Left hindlimb (tissue), 1 donor: ENCODE measurements at regions not wholly inside any gene's neighbourhood (a gene's known extent, or its start where the extent isn't known, plus 50 kb on each side); places are given as distances from the start of the nearest gene placed in this dataset.
"Not testable (repeated sequence)": the region's sequence is repeated elsewhere in the genome, so short reads cannot be mapped to it uniquely, and the experiment has no call there.

Source experiments
- DNase-seq: peaks from one replicate; pipeline ENCODE4 v3.0.0-alpha.2; 2018

- DNase-seq = no peak
Observed at GRCh38 chr1:81738875-81739274, 61.9 kb upstream of the ADGRL2 start.

GRCh38 chr1:81733480-81733879, 67.3 kb upstream of the ADGRL2 start:
- no peak for DNase-seq

DNA sequence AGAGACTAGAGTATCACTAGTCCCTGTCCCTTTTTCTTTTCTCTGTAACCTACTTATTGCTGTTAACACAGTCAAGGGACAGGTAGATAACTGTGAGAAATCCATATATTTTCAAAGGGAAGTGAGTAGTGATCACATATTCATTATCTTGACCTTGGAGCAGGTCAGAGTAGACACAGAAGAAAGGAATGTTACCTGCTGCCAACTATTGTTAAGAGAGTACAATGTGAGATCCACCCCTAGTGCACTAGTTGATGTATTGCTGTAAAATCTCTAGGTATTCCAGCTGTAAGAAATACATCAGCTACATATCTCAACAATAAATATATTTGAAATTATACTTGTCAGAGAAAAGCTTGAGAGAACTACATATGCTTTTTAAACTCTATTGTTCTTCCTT, 68.7 kb upstream of the ADGRL2 start:
- DNase-seq = no peak

DNA sequence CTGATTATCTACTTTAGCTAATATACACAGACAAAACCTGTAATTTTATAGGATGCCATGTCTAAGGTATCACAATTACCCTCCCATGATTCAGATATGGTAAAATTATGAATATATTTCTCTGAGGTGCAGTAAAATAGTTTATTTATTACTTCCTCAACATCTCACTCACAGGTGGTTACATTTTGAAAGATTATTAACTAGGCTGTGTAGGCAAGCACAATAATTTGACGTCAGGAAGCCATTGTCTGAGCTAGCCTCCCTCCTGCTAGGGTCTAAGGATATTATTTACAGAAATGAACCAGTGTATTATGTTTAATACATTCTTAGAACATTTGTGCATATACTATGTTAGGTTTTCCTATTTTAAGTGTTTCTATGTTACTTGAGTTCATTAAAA, 69.9 kb upstream of the ADGRL2 start:
- DNase-seq = no peak

- DNase-seq = not testable (repeated sequence)
Observed at GRCh38 chr1:81730299-81730698, 70.4 kb upstream of the ADGRL2 start.

GRCh38 chr1:81729818-81730217, 70.9 kb upstream of the ADGRL2 start:
- no peak for DNase-seq

- no peak for DNase-seq
Observed at GRCh38 chr1:81729239-81729638, 71.5 kb upstream of the ADGRL2 start.

- no peak for DNase-seq
Observed at GRCh38 chr1:81725823-81726222, 74.9 kb upstream of the ADGRL2 start.

DNA sequence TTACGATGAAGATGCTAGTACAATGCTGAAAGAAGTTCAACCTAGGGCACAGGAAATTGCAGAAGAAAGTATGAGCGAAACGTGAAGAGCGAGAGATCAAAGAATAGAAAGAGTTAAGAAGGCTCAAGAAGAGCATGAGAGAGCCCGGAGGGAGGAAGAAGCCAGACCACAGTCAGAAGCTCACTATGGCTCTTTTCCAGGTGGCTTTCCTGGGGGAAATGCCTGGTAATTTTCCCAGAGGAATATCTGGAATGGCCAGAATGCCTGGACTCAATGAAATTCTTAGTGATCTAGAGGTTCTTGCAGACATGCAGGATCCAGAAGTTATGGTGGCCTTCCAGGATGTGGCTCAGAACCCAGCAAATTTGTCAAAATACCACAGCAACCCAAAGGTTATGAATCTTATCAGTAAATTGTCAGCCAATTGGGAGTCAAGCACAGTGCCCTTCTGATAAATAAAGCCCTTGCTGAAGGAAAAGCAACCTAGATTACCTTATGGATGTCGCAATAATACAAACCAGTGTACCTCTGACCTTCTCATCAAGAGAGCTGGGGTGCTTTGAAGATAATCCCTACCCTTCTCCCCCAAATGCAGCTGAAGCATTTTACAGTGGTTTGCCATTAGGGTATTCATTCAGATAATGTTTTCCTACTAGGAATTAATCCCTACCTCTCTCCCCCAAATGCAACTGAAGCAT, 78.0 kb upstream of the ADGRL2 start:
- DNase-seq = not testable (repeated sequence)

- DNase-seq = not testable (repeated sequence)
Observed at GRCh38 chr1:81720256-81720655, 80.5 kb upstream of the ADGRL2 start.

DNA sequence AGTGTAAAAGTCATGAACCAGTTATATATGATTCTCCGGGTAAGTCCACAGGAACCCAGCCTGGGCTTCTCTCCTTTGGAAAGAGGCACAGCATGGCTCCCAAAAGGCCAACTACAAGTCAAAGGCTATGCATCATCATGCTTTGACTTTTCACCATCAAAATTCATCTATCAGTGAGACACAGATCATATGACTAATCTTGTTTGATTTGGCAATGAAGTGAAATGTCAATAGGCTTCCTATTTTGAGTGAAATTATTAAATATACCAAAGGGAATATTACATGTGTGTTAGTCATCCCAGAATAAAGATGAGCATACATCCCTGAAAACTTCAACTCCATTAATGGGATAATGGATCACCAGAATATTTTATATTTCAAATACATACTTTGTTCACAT, 83.5 kb upstream of the ADGRL2 start:
- DNase-seq = no peak

- no peak for DNase-seq
Observed at GRCh38 chr1:81715391-81715790, 85.3 kb upstream of the ADGRL2 start.

GRCh38 chr1:81714636-81715035, 86.1 kb upstream of the ADGRL2 start:
- no peak for DNase-seq

DNA sequence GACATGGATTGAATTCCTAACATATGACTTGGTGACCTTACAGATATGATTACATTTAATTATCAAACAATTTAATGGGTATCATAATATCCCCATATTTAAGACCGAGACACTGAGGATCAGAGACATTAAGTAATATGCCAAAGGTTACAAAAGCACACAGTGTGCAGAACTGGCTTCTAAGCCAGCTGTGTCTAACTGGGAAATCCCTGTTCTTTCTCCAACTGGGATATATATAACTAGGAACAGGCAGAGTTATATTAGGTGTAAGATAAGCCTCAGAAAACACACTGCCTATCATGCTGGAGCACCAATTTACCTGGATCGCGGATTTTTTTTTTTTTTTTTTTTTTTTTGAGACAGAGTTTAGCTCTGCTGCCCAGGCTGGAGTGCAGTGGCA, 88.3 kb upstream of the ADGRL2 start:
- no peak for DNase-seq

- no peak for DNase-seq
Observed at GRCh38 chr1:81710857-81711256, 89.9 kb upstream of the ADGRL2 start.

GRCh38 chr1:81708250-81708649, 92.5 kb upstream of the ADGRL2 start:
- no peak for DNase-seq

DNA sequence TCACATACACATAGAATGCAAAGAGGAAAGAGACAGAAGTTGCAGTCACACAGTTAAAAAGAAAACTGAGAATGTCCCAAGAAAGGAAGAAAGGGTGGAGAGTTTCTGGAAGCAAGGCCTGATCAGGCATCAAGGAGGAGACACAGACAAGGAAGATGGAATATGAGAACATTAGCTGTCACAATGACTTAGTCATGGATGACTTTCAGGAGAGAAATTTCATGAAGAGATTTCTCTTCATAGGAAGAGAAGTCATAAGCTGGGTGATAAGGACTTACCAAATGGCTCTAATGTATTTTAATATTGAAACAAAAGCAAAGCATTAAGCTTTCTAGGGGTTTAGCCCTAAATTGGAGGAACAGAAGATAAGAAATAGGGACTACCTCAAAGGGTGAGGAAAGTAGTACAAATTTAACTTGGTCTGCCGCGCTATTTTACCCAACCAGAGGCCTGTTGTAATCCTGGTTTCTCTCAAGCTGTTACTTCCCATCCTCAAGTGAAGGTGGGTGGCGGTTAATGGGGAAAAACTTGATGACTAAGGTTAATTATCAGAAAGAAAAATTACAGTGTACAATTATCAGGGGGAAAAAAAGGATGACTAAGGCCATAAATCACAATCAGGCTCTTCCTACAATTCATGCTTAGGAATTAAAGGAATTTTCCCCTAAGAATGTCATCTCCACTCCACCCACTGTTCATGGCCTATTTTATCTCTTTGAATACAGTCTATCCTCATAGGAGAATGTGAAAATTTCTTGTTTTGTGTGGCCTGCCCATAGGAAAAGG, 93.9 kb upstream of the ADGRL2 start:
- no peak for DNase-seq

DNA sequence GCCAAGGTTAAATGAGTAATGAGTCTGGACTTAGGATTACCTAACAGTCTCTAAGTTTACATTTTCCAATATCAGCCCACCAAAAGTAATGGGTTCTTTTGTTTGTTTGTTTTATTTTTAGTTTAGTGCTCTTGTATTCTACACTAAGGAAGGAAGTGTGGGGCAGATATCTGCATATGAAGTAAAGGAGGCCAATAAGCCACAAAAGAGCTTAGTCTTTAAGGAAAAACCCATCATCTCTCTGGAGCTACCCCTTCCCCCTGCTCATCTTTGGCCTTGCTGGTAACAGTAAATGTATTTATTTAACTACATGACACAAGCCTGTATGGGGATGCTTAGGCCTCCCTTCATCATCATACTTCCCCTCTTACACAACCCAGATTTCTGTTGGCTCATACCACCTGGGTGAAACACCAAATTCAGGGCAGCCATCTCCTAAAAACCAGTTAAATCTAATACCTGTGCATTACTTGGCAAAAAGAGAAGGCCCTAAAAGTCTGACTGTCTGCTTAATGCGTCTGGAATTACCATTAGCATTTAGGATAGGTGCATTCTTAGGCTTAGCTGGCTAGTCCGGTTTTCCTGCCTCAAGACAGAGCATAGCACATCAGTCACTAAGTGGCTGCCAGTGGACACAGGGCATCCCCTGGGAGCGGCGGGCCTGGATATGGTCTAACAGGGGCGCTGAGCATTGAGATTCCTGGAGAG, 96.8 kb upstream of the ADGRL2 start:
- DNase-seq = no peak

DNA sequence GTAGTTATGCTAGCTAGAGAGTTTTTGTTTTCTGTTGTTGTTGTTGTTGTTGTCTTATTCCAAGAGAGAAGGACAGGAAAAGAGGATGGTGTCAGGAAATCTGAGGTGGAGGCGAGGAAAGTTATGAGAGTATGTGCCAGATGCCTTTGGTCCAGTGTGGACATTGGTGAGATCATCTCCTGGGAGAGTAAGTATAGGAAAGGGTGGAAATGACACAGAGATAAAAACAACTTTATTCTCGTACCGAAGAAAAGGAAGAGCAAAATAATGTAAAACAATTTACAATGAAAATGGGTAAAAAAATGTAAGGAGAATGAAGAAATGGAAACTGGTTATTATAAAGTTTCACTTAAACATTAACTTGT, 97.4 kb upstream of the ADGRL2 start:
- no peak for DNase-seq

- DNase-seq = no peak
Observed at GRCh38 chr1:81702903-81703302, 97.8 kb upstream of the ADGRL2 start.

- DNase-seq = no peak
Observed at GRCh38 chr1:81702079-81702715, 98.5 kb upstream of the ADGRL2 start.

DNA sequence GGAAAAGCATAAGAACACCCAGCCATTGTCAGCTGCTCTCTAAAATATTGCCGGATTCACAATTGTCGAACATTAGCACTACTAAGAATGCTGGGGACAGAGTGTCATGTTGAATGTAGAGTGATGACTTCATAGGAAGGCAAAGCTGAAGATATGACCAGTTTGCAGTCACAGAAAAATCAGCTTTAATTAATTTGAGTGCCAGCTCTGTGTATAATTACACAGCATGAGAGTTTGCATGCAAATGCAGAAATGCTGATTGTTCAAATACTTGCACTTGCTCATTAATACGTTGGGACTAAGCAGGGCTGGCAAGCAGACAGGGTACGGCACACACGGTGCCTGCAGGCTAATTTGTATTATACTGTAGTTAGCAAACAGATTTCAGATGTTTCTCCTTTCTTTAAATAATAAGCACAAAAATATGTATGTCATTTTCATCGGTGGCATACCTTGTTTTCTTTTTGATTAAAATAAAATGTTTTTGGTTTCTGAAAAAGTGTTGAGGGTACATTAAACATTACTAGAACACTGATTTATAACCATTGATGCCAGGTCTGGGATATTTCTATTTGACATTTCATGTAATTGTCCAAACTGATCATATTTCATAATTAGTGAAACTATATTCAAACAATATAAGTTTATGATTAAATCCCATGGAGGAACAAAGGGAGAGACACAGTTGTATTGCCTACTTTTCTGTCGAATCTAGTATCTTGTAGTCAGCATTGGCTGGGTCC, 99.8 kb upstream of the ADGRL2 start:
- DNase-seq = no peak

DNA sequence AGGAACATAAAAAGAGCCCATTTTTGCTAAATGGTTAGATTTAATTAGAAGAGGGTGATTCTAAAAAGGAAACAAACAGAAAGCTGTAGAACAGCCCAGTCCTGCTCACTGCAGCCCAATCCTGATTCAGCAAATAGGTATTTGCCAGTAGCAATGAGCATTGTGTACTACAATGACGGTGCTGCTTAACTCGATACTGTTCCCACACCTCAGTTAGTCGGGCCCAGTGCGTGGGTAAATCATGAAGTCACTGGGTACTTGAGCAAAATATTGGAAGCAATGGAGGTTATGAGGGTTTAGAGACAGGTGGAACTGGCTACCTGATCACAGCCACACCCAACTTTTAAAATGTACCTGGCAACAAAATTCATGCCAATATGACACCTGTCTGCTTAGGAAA, 101.5 kb upstream of the ADGRL2 start:
- no peak for DNase-seq
